H1 (cell line): ENCODE measurements at regions not wholly inside any gene's neighbourhood (a gene's known extent, or its start where the extent isn't known, plus 50 kb on each side); places are given as distances from the start of the nearest gene placed in this dataset.

Experiments
- JUND ChIP-seq: IDR thresholded peaks from 2 replicates; pipeline ENCODE4 v1.6.1; 2011; ENCODE audit warnings: mild to moderate bottlenecking, improper control_type of control experiment, low read length
- NANOG ChIP-seq: IDR thresholded peaks from 2 replicates; pipeline ENCODE4 v1.6.1; 2011; ENCODE audit warnings: low read length, low read depth, mild to moderate bottlenecking, inconsistent platforms; ENCODE audit not compliant: insufficient read depth, poor library complexity, severe bottlenecking
- POLR2AphosphoS5 ChIP-seq: IDR thresholded peaks from 2 replicates; pipeline ENCODE4 v1.6.1; 2011; ENCODE audit warnings: low read depth, low read length
- SIRT6 ChIP-seq: IDR thresholded peaks from one replicate; pipeline ENCODE4 v1.7.1; 2012; ENCODE audit warnings: low read length, inconsistent platforms
- SP2 ChIP-seq: IDR thresholded peaks from 2 replicates; pipeline ENCODE4 v1.6.1; 2012; ENCODE audit warnings: mild to moderate bottlenecking, low read length, inconsistent platforms
- TF ChIP-seq, protein P1 (sequence below): IDR thresholded peaks from 2 replicates; pipeline ENCODE4 v1.6.1; 2011; ENCODE audit warnings: low read depth, mild to moderate bottlenecking, low read length; ENCODE audit not compliant: insufficient read depth

DNA sequence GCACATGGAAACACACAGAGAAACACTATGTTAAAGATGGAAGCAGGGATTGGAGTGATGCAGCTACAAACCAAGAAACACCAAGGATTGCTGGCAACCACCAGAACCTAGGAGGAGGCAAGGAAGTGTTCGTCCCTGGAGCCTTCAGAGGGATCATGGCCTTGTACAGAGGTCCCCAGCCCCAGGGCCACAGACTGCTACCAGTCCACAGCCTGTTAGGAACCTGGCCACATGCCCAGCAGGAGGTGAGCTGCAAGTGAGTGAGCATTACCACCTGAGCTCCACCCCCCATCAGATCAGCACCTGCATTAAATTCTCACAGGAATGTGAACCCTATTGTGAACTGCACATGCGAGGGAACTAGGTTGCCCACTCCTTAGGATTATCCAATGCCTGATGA is 505.7 kb upstream of the MDFIC2 start (continued):
- no peak for TF ChIP-seq NANOG
- TF ChIP-seq JUND, result no peak
- TF ChIP-seq, protein P1, sequence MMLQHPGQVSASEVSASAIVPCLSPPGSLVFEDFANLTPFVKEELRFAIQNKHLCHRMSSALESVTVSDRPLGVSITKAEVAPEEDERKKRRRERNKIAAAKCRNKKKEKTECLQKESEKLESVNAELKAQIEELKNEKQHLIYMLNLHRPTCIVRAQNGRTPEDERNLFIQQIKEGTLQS, result no peak
- TF ChIP-seq SIRT6, result no peak
- no peak for TF ChIP-seq SP2
- no peak for TF ChIP-seq POLR2AphosphoS5
